ENCODE measurements at regions not wholly inside any gene's neighbourhood (a gene's known extent, or its start where the extent isn't known, plus 50 kb on each side); places are given as distances from the start of the nearest gene placed in this dataset.
A peak's percentile ranks its signal among the peaks of the same experiment; 100 is the strongest.

DNA sequence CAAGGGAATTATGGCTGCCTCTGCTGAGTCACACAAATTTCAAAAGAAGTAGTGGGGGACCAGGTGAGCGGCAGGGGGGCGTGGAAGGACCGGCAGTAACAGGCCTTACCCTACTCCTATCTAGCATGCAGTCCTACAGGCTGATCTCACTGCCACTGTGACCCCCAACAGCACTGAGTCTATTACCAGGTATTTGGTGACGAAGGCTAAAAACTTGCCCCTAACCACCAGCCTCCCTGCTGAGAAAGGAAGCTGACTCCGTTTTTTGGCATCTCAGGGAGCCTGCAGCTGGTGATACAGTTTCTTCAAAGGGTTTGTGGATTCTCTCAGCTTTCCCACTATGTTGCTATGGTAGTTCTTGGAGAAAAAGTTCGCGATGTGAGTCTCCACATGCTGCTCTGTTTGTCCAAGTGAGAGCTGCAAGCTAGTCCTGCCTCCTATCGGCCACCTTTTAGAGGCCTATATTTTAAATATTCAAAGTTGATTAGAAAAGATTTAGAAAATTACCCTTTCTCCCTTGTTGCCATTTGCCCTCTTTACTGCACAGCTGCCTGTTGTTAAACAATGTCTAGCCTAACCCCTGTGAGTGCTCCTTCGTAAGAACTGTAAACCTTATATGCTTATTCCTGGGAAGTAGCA is 57.1 kb upstream of the SLCO1B1 start:
- intact Hi-C loops (cut with DNase I), result no loop called here
- Histone ChIP-seq H3K9me3 (ENCODE audit: control insufficient read depth, low read length) (no peaks in the 10 kb centered on the region), H3K4me1 (ENCODE audit: control insufficient read depth in 1 of 2, insufficient read depth in 2 of 2, low read length in 2 of 2) (no peaks in the 10 kb centered on the region), H3K4me3 (ENCODE audit: low read length in 2 of 2) (no peak overlapping the region), H3K27me3 (ENCODE audit: control insufficient read depth in 1 of 2, insufficient read depth in 2 of 2, low read length in 1 of 2) (no peaks in the 10 kb centered on the region), H3K36me3 (ENCODE audit: control insufficient read depth in 1 of 2, insufficient read depth in 2 of 2, low read length in 1 of 2) (no peaks in the 10 kb centered on the region), H3K27ac (ENCODE audit: low read depth in 1 of 2, low read length in 2 of 2) (no peak overlapping the region)
- no peak for ATAC-seq (ENCODE audit: low FRiP score)
- DNase-seq, result peak; percentile 20 to 36
- 95 to 97% methylated on average over 9 of the region's 9 CpGs for WGBS, 2 donors

Measured in aorta (tissue), 5 donors.